SK-N-SH (cell line): ENCODE measurements at regions not wholly inside any gene's neighbourhood (a gene's known extent, or its start where the extent isn't known, plus 50 kb on each side); places are given as distances from the start of the nearest gene placed in this dataset.
"Not testable (repeated sequence)": the region's sequence is repeated elsewhere in the genome, so short reads cannot be mapped to it uniquely, and the experiment has no call there.

Experiments
- CTCF ChIA-PET: fragments of 300-600, 350-600 bp; formaldehyde crosslinking; extraction: SDS; loops from one replicate; lab custom pipeline; 2021; lab: Yijun Ruan, JAX
- POLR2A ChIA-PET: fragments of 350-600 bp; sonication (Branson Sonifier 250); formaldehyde crosslinking; extraction: SDS; loops from one replicate; lab custom pipeline; 2020; ENCODE audit warnings: antibody characterized with exemption, inconsistent platforms; lab: Yijun Ruan, JAX
- DNase-seq: peaks from one replicate; pipeline ENCODE4 v3.0.0; 2012
- H2AFZ ChIP-seq: fragments of 200-600 bp; sonication (generic); 2 replicates; pipeline ENCODE4 v1.8.1; 2016; ENCODE audit warnings: antibody characterized with exemption, mild to moderate bottlenecking, low read depth
- H3F3A ChIP-seq: fragments of 200-600 bp; sonication (generic); replicated peaks from 2 replicates; pipeline ENCODE3; 2016; ENCODE audit warnings: antibody characterized with exemption, mild to moderate bottlenecking; ENCODE audit not compliant: insufficient read depth
- H3K27ac ChIP-seq, 2 experiments: fragments of 200-500 bp in 1 of 2; fragments of 200-600 bp in 1 of 2; sonication (Bioruptor generic) in 1 of 2; sonication (generic), shearing (Covaris generic) in 1 of 2; 2 replicates each; pipeline versions ENCODE4 v1.5.1 to v1.6.1; 2014 to 2016; ENCODE audit warnings: low read depth in 2 of 2, inconsistent platforms in 1 of 2, low read length in 1 of 2, mild to moderate bottlenecking in 1 of 2, mixed read lengths in 1 of 2
- H3K27me3 ChIP-seq: fragments of 200-600 bp; sonication (generic), shearing (Covaris generic); 2 replicates; pipeline ENCODE4 v1.6.1; 2016; ENCODE audit warnings: mixed run types; ENCODE audit not compliant: insufficient read depth
- H3K36me3 ChIP-seq, 2 experiments: fragments of 200-500 bp in 1 of 2; fragments of 200-600 bp in 1 of 2; sonication (Bioruptor generic) in 1 of 2; sonication (generic) in 1 of 2; replicated peaks in 1 of 2; 2 replicates each; pipeline versions ENCODE3 to v1.5.1; 2014 to 2016; ENCODE audit warnings: low read length in 1 of 2, mild to moderate bottlenecking in 1 of 2; ENCODE audit not compliant: insufficient read depth in 2 of 2, control insufficient read depth in 1 of 2
- H3K4me1 ChIP-seq, 2 experiments: fragments of 200-500 bp in 1 of 2; fragments of 200-600 bp in 1 of 2; sonication (Bioruptor generic) in 1 of 2; sonication (generic), shearing (Covaris generic) in 1 of 2; 2 replicates each; pipeline versions ENCODE4 v1.5.1 to v1.6.1; 2014 to 2016; ENCODE audit warnings: low read depth in 1 of 2, low read length in 1 of 2, mixed run types in 1 of 2; ENCODE audit not compliant: insufficient read depth in 2 of 2, control insufficient read depth in 1 of 2
- H3K4me2 ChIP-seq: fragments of 200-600 bp; sonication (generic), shearing (Covaris generic); 2 replicates; pipeline ENCODE4 v1.6.1; 2017; ENCODE audit warnings: mixed run types
- H3K4me3 ChIP-seq, 2 experiments: fragments of 200-500 bp in 1 of 2; fragments of 200-600 bp in 1 of 2; sonication (Bioruptor generic) in 1 of 2; sonication (generic), shearing (Covaris generic) in 1 of 2; 2 replicates each; pipeline versions ENCODE4 v1.5.1 to v1.8.1; 2014 to 2016; ENCODE audit warnings: low read depth in 2 of 2, inconsistent platforms in 1 of 2, low read length in 1 of 2, mild to moderate bottlenecking in 1 of 2, mixed read lengths in 1 of 2, moderate library complexity in 1 of 2
- H3K79me2 ChIP-seq: fragments of 200-600 bp; sonication (generic); 2 replicates; pipeline ENCODE4 v1.8.1; 2017; ENCODE audit warnings: mild to moderate bottlenecking; ENCODE audit not compliant: insufficient read depth
- H3K9ac ChIP-seq: fragments of 200-600 bp; sonication (generic); 2 replicates; pipeline ENCODE4 v1.6.1; 2017; ENCODE audit warnings: mixed run types
- H3K9me2 ChIP-seq: fragments of 200-600 bp; sonication (generic); 2 replicates; pipeline ENCODE4 v1.6.1; 2017; ENCODE audit warnings: mixed run types
- H3K9me3 ChIP-seq: fragments of 200-600 bp; sonication (generic); 2 replicates; pipeline ENCODE4 v1.6.1; 2017; ENCODE audit warnings: mixed run types, mild to moderate bottlenecking, moderate library complexity
- H4K20me1 ChIP-seq: fragments of 200-600 bp; sonication (generic); 2 replicates; pipeline ENCODE4 v1.6.1; 2017; ENCODE audit warnings: mild to moderate bottlenecking, mixed run types; ENCODE audit not compliant: insufficient read depth
- CHD2 ChIP-seq: fragments of 150-350 bp; IDR thresholded peaks from 2 replicates; pipeline ENCODE4 v1.6.1; 2018; ENCODE audit warnings: low read length; ENCODE audit not compliant: partially characterized antibody
- ELF1 ChIP-seq: IDR thresholded peaks from 2 replicates; pipeline ENCODE4 v1.4.0; 2012
- GABPA ChIP-seq: IDR thresholded peaks from 2 replicates; pipeline ENCODE4 v1.4.0; 2012; ENCODE audit warnings: low read depth, mild to moderate bottlenecking
- IRF3 ChIP-seq: fragments of 150-350 bp; IDR thresholded peaks from 2 replicates; pipeline ENCODE4 v1.6.1; 2016; ENCODE audit warnings: mild to moderate bottlenecking, low read depth, low read length
- JUND ChIP-seq: IDR thresholded peaks from 2 replicates; pipeline ENCODE4 v1.4.0; 2012
- NFIC ChIP-seq: IDR thresholded peaks from 2 replicates; pipeline ENCODE4 v1.4.0; 2012; ENCODE audit warnings: borderline replicate concordance
- SIN3A ChIP-seq: IDR thresholded peaks from 2 replicates; pipeline ENCODE4 v1.6.1; 2012; ENCODE audit warnings: low read depth, mild to moderate bottlenecking, low read length, moderate library complexity, borderline replicate concordance
- TAF1 ChIP-seq: IDR thresholded peaks from 2 replicates; pipeline ENCODE4 v1.6.1; 2012; ENCODE audit warnings: low read depth, mild to moderate bottlenecking, low read length, moderate library complexity, borderline replicate concordance
- WGBS: methylation state at CpG from one replicate; pipeline ENCODE4 v1.1.6; 2017; ENCODE audit warnings: low lambda C conversion rate; 5-methylcytosine and 5-hydroxymethylcytosine counted together
- TF ChIP-seq, protein P1 (sequence below): IDR thresholded peaks from 2 replicates; pipeline ENCODE4 v1.4.0; 2012; ENCODE audit warnings: low read depth

DNA sequence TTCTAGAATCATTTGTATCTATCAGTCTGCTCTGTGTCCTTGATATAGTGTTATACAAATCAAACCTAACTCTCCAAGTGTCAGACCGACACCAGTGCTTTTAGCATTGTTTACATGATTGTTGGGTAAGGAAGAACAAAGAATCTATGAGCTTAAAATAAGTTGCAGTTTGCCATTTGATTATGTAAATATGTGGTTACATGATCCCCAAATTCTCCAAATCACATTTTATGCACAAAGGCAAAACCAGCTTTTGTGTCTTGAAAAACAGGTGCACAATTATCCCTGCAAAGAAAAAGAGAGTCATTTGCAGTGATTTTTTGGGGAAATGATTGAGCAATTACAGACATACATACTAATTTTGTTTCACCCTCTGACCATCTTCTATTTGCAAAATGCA lies 652.6 kb upstream of the CHAC2 start:
- TF ChIP-seq CHD2 (no peak), SIN3A (no peak), NFIC (no peak), GABPA (no peak)
- TF ChIP-seq, protein P1, sequence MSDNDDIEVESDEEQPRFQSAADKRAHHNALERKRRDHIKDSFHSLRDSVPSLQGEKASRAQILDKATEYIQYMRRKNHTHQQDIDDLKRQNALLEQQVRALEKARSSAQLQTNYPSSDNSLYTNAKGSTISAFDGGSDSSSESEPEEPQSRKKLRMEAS: no peak
- H3K9me3 ChIP-seq: no peaks in the 10 kb centered on the region
- POLR2A ChIA-PET: no interaction called here

DNA sequence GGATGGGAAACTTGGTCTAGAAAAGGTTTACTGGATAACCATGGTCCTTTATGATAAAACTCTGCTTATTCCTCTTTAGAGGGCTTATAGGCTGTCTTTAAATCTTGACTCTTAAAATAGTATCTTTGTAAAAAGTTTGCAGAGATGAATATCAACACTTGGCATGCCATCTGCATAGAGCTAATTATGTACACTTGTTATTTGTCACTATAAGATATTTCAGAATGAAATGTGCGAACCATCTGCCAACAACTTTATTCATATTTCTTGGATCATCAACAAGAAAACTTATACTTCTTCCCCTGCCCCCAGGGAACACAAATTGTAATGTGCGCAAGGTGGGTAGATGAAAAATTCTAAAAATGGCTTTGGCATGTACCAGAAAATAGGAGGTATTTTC lies 653.0 kb upstream of the CHAC2 start:
- H3K27ac ChIP-seq: no peak overlapping the region
- H2AFZ ChIP-seq: no peak overlapping the region
- 35% methylated on average over 2 of the region's 2 CpGs for WGBS
- no peaks in the 10 kb centered on the region for H3F3A ChIP-seq
- H3K27me3 ChIP-seq: no peaks in the 10 kb centered on the region; the same call in 1 of the 2 replicates
- no peaks in the 10 kb centered on the region for H3K79me2 ChIP-seq
- H3K9me3 ChIP-seq: no peaks in the 10 kb centered on the region
- POLR2A ChIA-PET: no interaction called here
- CTCF ChIA-PET: no interaction called here
- H3K36me3 ChIP-seq: no peaks in the 10 kb centered on the region
- H3K9ac ChIP-seq: no peak overlapping the region
- no peak for DNase-seq
- TF ChIP-seq IRF3 (no peak), JUND (no peak), ELF1 (no peak), TAF1 (no peak)
- H3K9me2 ChIP-seq: no peaks in the 10 kb centered on the region
- H3K4me1 ChIP-seq: no peaks in the 10 kb centered on the region
- H3K4me3 ChIP-seq: no peak overlapping the region
- H4K20me1 ChIP-seq: no peaks in the 10 kb centered on the region
- no peak overlapping the region for H3K4me2 ChIP-seq

More for the DNA sequence above, 652.6 kb upstream of the CHAC2 start:
- no peaks in the 10 kb centered on the region for H3F3A ChIP-seq
- no peaks in the 10 kb centered on the region for H3K36me3 ChIP-seq
- no peaks in the 10 kb centered on the region for H4K20me1 ChIP-seq
- no peak overlapping the region for H2AFZ ChIP-seq
- no peaks in the 10 kb centered on the region; the same call in 1 of the 2 replicates for H3K27me3 ChIP-seq
- 14% methylated on average over 1 of the region's 1 CpG for WGBS
- no peak overlapping the region for H3K4me2 ChIP-seq
- CTCF ChIA-PET: no interaction called here
- H3K79me2 ChIP-seq: no peaks in the 10 kb centered on the region
- H3K4me1 ChIP-seq: no peaks in the 10 kb centered on the region
- no peak overlapping the region for H3K9ac ChIP-seq
- no peak for DNase-seq
- no peak overlapping the region for H3K4me3 ChIP-seq
- no peak overlapping the region for H3K27ac ChIP-seq
- no peaks in the 10 kb centered on the region for H3K9me2 ChIP-seq

DNA sequence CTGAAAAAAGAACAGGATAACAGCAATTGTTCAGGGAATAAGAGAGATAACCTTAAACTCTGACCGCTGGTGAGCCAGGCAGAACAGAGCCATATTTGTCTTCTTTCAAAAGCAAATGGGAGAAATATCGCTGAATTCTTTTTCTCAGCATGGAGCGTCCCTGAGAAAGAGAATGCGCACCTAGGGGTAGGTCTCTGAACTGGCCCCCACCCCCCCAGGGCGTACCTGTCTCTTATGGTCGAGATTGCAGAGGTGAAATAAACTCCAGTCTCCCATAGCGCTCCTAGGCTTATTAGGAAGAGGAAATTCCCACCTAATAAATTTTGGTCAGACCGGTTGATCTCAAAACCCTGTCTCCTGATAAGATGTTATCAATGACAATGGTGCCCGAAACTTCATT lies 655.2 kb upstream of the CHAC2 start:
- H3K27ac ChIP-seq, H3K4me2 ChIP-seq, DNase-seq, H4K20me1 ChIP-seq, H3K4me3 ChIP-seq, H3K9me2 ChIP-seq, H3F3A ChIP-seq, POLR2A ChIA-PET, CTCF ChIA-PET, H2AFZ ChIP-seq, H3K27me3 ChIP-seq, H3K36me3 ChIP-seq, H3K4me1 ChIP-seq, H3K9me3 ChIP-seq, H3K79me2 ChIP-seq, H3K9ac ChIP-seq: not testable (repeated sequence)
- WGBS: 44% methylated on average over 9 of the region's 9 CpGs
